Hematopoietic multipotent progenitor cell treated with erythropoietin and hydrocortisone succinate and interleukin-3 and kit ligand, for 6 days (in vitro differentiated cells): ENCODE measurements at regions not wholly inside any gene's neighbourhood (a gene's known extent, or its start where the extent isn't known, plus 50 kb on each side); places are given as distances from the start of the nearest gene placed in this dataset.

Experiments used
- DNase-seq: peaks from one replicate; pipeline ENCODE4 v3.0.0-alpha.2; 2015

GRCh38 chr2:106572541-106573450 lies 85.6 kb downstream of the CD8B2 start:
- DNase-seq: peak; percentile 33

GRCh38 chr2:106573773-106574172 lies 86.6 kb downstream of the CD8B2 start:
- DNase-seq: no peak

GRCh38 chr2:106575955-106576354 lies 88.8 kb downstream of the CD8B2 start:
- no peak for DNase-seq

GRCh38 chr2:106577255-106577651 lies 90.1 kb downstream of the CD8B2 start:
- no peak for DNase-seq

- no peak for DNase-seq
Observed at GRCh38 chr2:106579750-106580197, 92.6 kb downstream of the CD8B2 start.

- DNase-seq: no peak
Observed at GRCh38 chr2:106580241-106580640, 93.1 kb downstream of the CD8B2 start.

- DNase-seq: no peak
Observed at GRCh38 chr2:106581328-106581727, 94.2 kb downstream of the CD8B2 start.

- DNase-seq: no peak
Observed at GRCh38 chr2:106581755-106582147, 94.6 kb downstream of the CD8B2 start.

GRCh38 chr2:106582148-106583143 lies 95.3 kb downstream of the CD8B2 start:
- peak; percentile 72 for DNase-seq

GRCh38 chr2:106584304-106584954 lies 97.3 kb downstream of the CD8B2 start:
- no peak for DNase-seq

- DNase-seq: peak; percentile 26
Observed at GRCh38 chr2:106596844-106597243, 109.7 kb downstream of the CD8B2 start.

GRCh38 chr2:106599540-106599939 lies 112.4 kb downstream of the CD8B2 start:
- no peak for DNase-seq

GRCh38 chr2:106602042-106602441 lies 114.9 kb downstream of the CD8B2 start:
- no peak for DNase-seq

- no peak for DNase-seq
Observed at GRCh38 chr2:106606652-106607051, 119.5 kb downstream of the CD8B2 start.

GRCh38 chr2:106607371-106607770 lies 120.2 kb downstream of the CD8B2 start:
- no peak for DNase-seq

- DNase-seq: no peak
Observed at GRCh38 chr2:106609780-106610179, 122.6 kb downstream of the CD8B2 start.

GRCh38 chr2:106614511-106615291 lies 127.5 kb downstream of the CD8B2 start:
- no peak for DNase-seq

- DNase-seq: no peak
Observed at GRCh38 chr2:106618614-106619013, 131.4 kb downstream of the CD8B2 start.

- no peak for DNase-seq
Observed at GRCh38 chr2:106623456-106623855, 136.3 kb downstream of the CD8B2 start.

GRCh38 chr2:106624787-106625380 lies 137.7 kb downstream of the CD8B2 start:
- no peak for DNase-seq

GRCh38 chr2:106628377-106628776 lies 141.2 kb downstream of the CD8B2 start:
- DNase-seq: no peak

GRCh38 chr2:106629981-106630380 lies 142.8 kb downstream of the CD8B2 start:
- no peak for DNase-seq
